H1 (cell line): ENCODE measurements at regions not wholly inside any gene's neighbourhood (a gene's known extent, or its start where the extent isn't known, plus 50 kb on each side); places are given as distances from the start of the nearest gene placed in this dataset.

ENCODE experiments used
- CTCF ChIA-PET: fragments of 300-600 bp; sonication (Branson Sonifier 250); formaldehyde crosslinking; loops from one replicate; lab custom pipeline; 2021; ENCODE audit not compliant: partially characterized antibody; lab: Charles Lee
- POLR2A ChIA-PET: fragments of 300-600 bp; sonication (Branson Sonifier 250); formaldehyde crosslinking; loops from one replicate; lab custom pipeline; 2021; ENCODE audit warnings: inconsistent platforms; ENCODE audit not compliant: partially characterized antibody; lab: Charles Lee
- DNase-seq, 2 experiments: peaks; one replicate each; pipeline versions ENCODE4 v3.0.0 to v3.0.0-alpha.2; 2010 to 2022; ENCODE audit warnings: low spot score in 2 of 2, low read depth in 1 of 2, mixed read lengths in 1 of 2
- FAIRE-seq: peaks from 2 replicates; lab custom pipeline; 2011; peaks lifted over from hg19 to GRCh38; lab: Jason Lieb, UNC
- H2AFZ ChIP-seq: 2 replicates; pipeline ENCODE4 v1.8.1; 2012; ENCODE audit warnings: low read length, inconsistent platforms
- H2AK5ac ChIP-seq: 2 replicates; pipeline ENCODE4 v1.6.1; 2013; ENCODE audit warnings: low read depth, low read length
- H2BK120ac ChIP-seq: replicated peaks from 2 replicates; pipeline ENCODE3; 2013; ENCODE audit warnings: low read depth, low read length, inconsistent platforms
- H2BK12ac ChIP-seq: 2 replicates; pipeline ENCODE4 v1.6.1; 2013; ENCODE audit warnings: low read depth, low read length
- H2BK15ac ChIP-seq: 2 replicates; pipeline ENCODE4 v1.6.1; 2013; ENCODE audit warnings: low read length
- H2BK20ac ChIP-seq: 2 replicates; pipeline ENCODE4 v1.6.1; 2013; ENCODE audit warnings: low read length
- H2BK5ac ChIP-seq: 2 replicates; pipeline ENCODE4 v1.6.1; 2013; ENCODE audit warnings: low read depth, low read length
- H3K14ac ChIP-seq: 2 replicates; pipeline ENCODE4 v1.6.1; 2013; ENCODE audit warnings: inconsistent platforms; ENCODE audit not compliant: insufficient read length
- H3K18ac ChIP-seq: 2 replicates; pipeline ENCODE4 v1.6.1; 2013; ENCODE audit warnings: low read length; ENCODE audit errors: extremely low read depth
- H3K23ac ChIP-seq: 2 replicates; pipeline ENCODE4 v1.6.1; 2013; ENCODE audit warnings: inconsistent platforms; ENCODE audit not compliant: insufficient read length
- H3K23me2 ChIP-seq: 2 replicates; pipeline ENCODE4 v1.6.1; 2013; ENCODE audit warnings: low read depth, low read length
- H3K27ac ChIP-seq: 2 replicates; pipeline ENCODE4 v1.6.1; 2011; ENCODE audit warnings: low read depth, low read length, inconsistent platforms
- H3K27me3 ChIP-seq, 4 experiments: replicated peaks in 1 of 4; 1 replicate in 1 of 4; 2 replicates in 3 of 4; pipeline versions ENCODE4 v1.6.1 to v1.8.1; 2011 to 2013; ENCODE audit warnings: low read length in 3 of 4, mild to moderate bottlenecking in 3 of 4, inconsistent platforms in 2 of 4, mixed read lengths in 2 of 4, moderate library complexity in 1 of 4; ENCODE audit not compliant: control insufficient read depth in 3 of 4, insufficient read depth in 3 of 4; ENCODE audit errors: extremely low read depth in 1 of 4
- H3K36me3 ChIP-seq, 4 experiments: 2 replicates each; pipeline versions ENCODE4 v1.6.1 to v1.8.1; 2011 to 2013; ENCODE audit warnings: mild to moderate bottlenecking in 4 of 4, low read length in 3 of 4, moderate library complexity in 2 of 4, control low read depth in 1 of 4, inconsistent platforms in 1 of 4; ENCODE audit not compliant: insufficient read depth in 4 of 4, control insufficient read depth in 2 of 4
- H3K4ac ChIP-seq: replicated peaks from 2 replicates; pipeline ENCODE3; 2013; ENCODE audit warnings: low read length, low read depth, mixed read lengths, inconsistent platforms; ENCODE audit not compliant: insufficient read length
- H3K4me1 ChIP-seq, 4 experiments: replicated peaks in 1 of 4; 1 replicate in 1 of 4; 2 replicates in 3 of 4; pipeline versions ENCODE4 v1.6.1 to v1.8.1; 2011 to 2013; ENCODE audit warnings: low read length in 3 of 4, inconsistent platforms in 2 of 4, mixed read lengths in 1 of 4; ENCODE audit not compliant: insufficient read depth in 4 of 4, control insufficient read depth in 3 of 4
- H3K4me2 ChIP-seq, 2 experiments: 2 replicates each; pipeline versions ENCODE4 v1.6.1 to v1.8.1; 2011 to 2013; ENCODE audit warnings: low read depth in 2 of 2, low read length in 2 of 2, control low read depth in 1 of 2, inconsistent platforms in 1 of 2, mild to moderate bottlenecking in 1 of 2; ENCODE audit not compliant: insufficient read depth in 1 of 2
- H3K4me3 ChIP-seq, 4 experiments: fragments of 200-600, 300-600 bp in 1 of 4; sonication (generic), shearing (Covaris generic), sonication (Bioruptor Twin) in 1 of 4; 2 replicates each; pipeline versions ENCODE4 v1.5.1 to v1.8.1; 2011 to 2016; ENCODE audit warnings: low read length in 4 of 4, low read depth in 3 of 4, control low read depth in 2 of 4, inconsistent platforms in 2 of 4, mild to moderate bottlenecking in 2 of 4, mixed read lengths in 1 of 4, moderate library complexity in 1 of 4; ENCODE audit not compliant: insufficient read depth in 2 of 4; ENCODE audit errors: extremely low read depth in 1 of 4
- H3K56ac ChIP-seq: replicated peaks from 2 replicates; pipeline ENCODE3; 2013; ENCODE audit warnings: low read depth, mild to moderate bottlenecking, mixed read lengths, low read length, inconsistent platforms; ENCODE audit not compliant: insufficient read length
- H3K79me1 ChIP-seq: 2 replicates; pipeline ENCODE4 v1.6.1; 2013; ENCODE audit warnings: low read depth, low read length, control low read depth
- H3K79me2 ChIP-seq, 2 experiments: 2 replicates each; pipeline versions ENCODE4 v1.6.1 to v1.8.1; 2012 to 2013; ENCODE audit warnings: low read length in 2 of 2, mild to moderate bottlenecking in 2 of 2, inconsistent platforms in 1 of 2; ENCODE audit not compliant: insufficient read depth in 2 of 2, control insufficient read depth in 1 of 2
- H3K9ac ChIP-seq, 4 experiments: replicated peaks in 1 of 4; 1 replicate in 1 of 4; 2 replicates in 3 of 4; pipeline versions ENCODE4 v1.6.1 to v1.8.1; 2011 to 2013; ENCODE audit warnings: low read depth in 3 of 4, low read length in 3 of 4, control low read depth in 2 of 4, mild to moderate bottlenecking in 2 of 4, moderate library complexity in 2 of 4, inconsistent platforms in 1 of 4; ENCODE audit errors: extremely low read depth in 1 of 4
- H3K9me3 ChIP-seq, 2 experiments: 2 replicates each; pipeline versions ENCODE4 v1.6.1 to v1.8.1; 2012 to 2013; ENCODE audit warnings: mild to moderate bottlenecking in 2 of 2, moderate library complexity in 2 of 2, control low read depth in 1 of 2, inconsistent platforms in 1 of 2, low read depth in 1 of 2, low read length in 1 of 2, mixed read lengths in 1 of 2; ENCODE audit not compliant: insufficient read depth in 2 of 2
- H4K20me1 ChIP-seq, 2 experiments: replicated peaks in 1 of 2; 2 replicates each; pipeline versions ENCODE3 to v1.8.1; 2011 to 2013; ENCODE audit warnings: inconsistent platforms in 2 of 2, low read length in 2 of 2, mild to moderate bottlenecking in 1 of 2; ENCODE audit not compliant: insufficient read depth in 2 of 2, control insufficient read depth in 1 of 2
- H4K5ac ChIP-seq: 2 replicates; pipeline ENCODE4 v1.6.1; 2013; ENCODE audit warnings: low read length, low read depth, mixed read lengths, inconsistent platforms; ENCODE audit not compliant: insufficient read length
- H4K8ac ChIP-seq: 2 replicates; pipeline ENCODE4 v1.8.0; 2013; ENCODE audit warnings: mild to moderate bottlenecking, moderate library complexity, low read length, inconsistent platforms; ENCODE audit not compliant: insufficient read depth; ENCODE audit errors: extremely low read depth
- H4K91ac ChIP-seq: replicated peaks from 2 replicates; pipeline ENCODE3; 2013; ENCODE audit warnings: low read length, mixed read lengths, inconsistent platforms; ENCODE audit not compliant: insufficient read length
- ASH2L ChIP-seq: fragments of 200-600, 300-600 bp; sonication (generic); IDR thresholded peaks from one replicate; pipeline ENCODE4 v1.7.1; 2017; ENCODE audit warnings: low read length
- CREB1 ChIP-seq: IDR thresholded peaks from 2 replicates; pipeline ENCODE4 v1.6.1; 2012; ENCODE audit warnings: inconsistent platforms
- EZH2 ChIP-seq: fragments of 200-600 bp; sonication (generic); IDR thresholded peaks from 2 replicates; pipeline ENCODE4 v1.7.1; 2012; ENCODE audit warnings: low read depth, mild to moderate bottlenecking, moderate library complexity, low read length, inconsistent platforms; ENCODE audit not compliant: severe bottlenecking
- GABPA ChIP-seq: IDR thresholded peaks from 2 replicates; pipeline ENCODE4 v1.6.1; 2011; ENCODE audit warnings: mild to moderate bottlenecking, low read length, moderate library complexity, borderline replicate concordance; ENCODE audit not compliant: insufficient read depth
- HDAC2 ChIP-seq, 2 experiments: fragments of 300-600 bp in 1 of 2; sonication (generic) in 1 of 2; IDR thresholded peaks; 2 replicates each; pipeline ENCODE4 v1.6.1; 2011 to 2012; ENCODE audit warnings: low read depth in 2 of 2, low read length in 2 of 2, mild to moderate bottlenecking in 2 of 2, moderate library complexity in 2 of 2, borderline replicate concordance in 1 of 2, inconsistent platforms in 1 of 2
- JUN ChIP-seq: IDR thresholded peaks from 2 replicates; pipeline ENCODE4 v1.6.1; 2011; ENCODE audit warnings: low read depth, mild to moderate bottlenecking, improper control_type of control experiment, low read length
- KDM1A ChIP-seq: fragments of 200-600, 300-600 bp; sonication (generic); IDR thresholded peaks from 2 replicates; pipeline ENCODE4 v1.7.1; 2016; ENCODE audit warnings: mild to moderate bottlenecking, low read length, borderline replicate concordance
- POU5F1 ChIP-seq: IDR thresholded peaks from 2 replicates; pipeline ENCODE4 v1.6.1; 2011; ENCODE audit warnings: low read depth, mild to moderate bottlenecking, low read length, moderate library complexity
- RFX5 ChIP-seq: IDR thresholded peaks from 2 replicates; pipeline ENCODE4 v1.6.1; 2011; ENCODE audit warnings: low read depth, low read length, improper control_type of control experiment, borderline replicate concordance
- SP1 ChIP-seq: IDR thresholded peaks from 2 replicates; pipeline ENCODE4 v1.6.1; 2011; ENCODE audit warnings: low read depth, low read length
- TAF1 ChIP-seq: IDR thresholded peaks from 2 replicates; pipeline ENCODE4 v1.6.1; 2011; ENCODE audit warnings: mild to moderate bottlenecking, low read depth, low read length
- TCF12 ChIP-seq: IDR thresholded peaks from 2 replicates; pipeline ENCODE4 v1.6.1; 2011; ENCODE audit warnings: low read depth, mild to moderate bottlenecking, low read length
- WGBS, 2 experiments: shearing (Covaris generic) in 1 of 2; methylation state at CpG; one replicate each; pipeline versions ENCODE4 v1.1.6 to v1.1.7; 2013 to 2015; ENCODE audit warnings: low lambda C conversion rate in 2 of 2, mixed read lengths in 2 of 2, inconsistent platforms in 1 of 2, low coverage in 1 of 2, missing lambda C conversion rate in 1 of 2; ENCODE audit not compliant: insufficient replicate concordance in 2 of 2, insufficient coverage in 1 of 2, insufficient read length in 1 of 2; ENCODE audit errors: extremely low coverage in 1 of 2, missing lambda C conversion rate in 1 of 2; 5-methylcytosine and 5-hydroxymethylcytosine counted together
- TF ChIP-seq, protein P1 (sequence below): IDR thresholded peaks from 2 replicates; pipeline ENCODE4 v1.6.1; 2012; ENCODE audit warnings: low read length, inconsistent platforms

DNA sequence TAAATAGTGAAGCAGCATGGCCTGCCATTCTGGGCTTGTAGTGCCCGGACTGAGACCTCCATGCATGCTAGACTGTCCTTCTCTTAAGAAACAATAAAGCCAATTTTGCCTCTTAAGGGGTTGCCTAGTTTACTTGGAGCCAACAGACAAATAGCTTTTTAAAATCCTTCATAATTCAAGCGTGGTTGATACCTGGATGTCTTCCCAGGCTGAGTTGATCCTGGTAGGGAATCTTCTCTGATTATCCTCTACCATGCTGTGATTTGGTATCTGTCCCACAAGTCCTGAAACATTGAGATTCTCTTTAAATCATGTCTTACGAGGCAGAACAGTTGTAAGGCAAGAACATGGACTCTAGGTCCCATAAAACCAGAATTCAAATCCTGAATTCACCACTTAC, 359.6 kb upstream of the CCL2 start:
- Histone ChIP-seq H3K18ac (no peak overlapping the region), H3K23me2 (no peaks in the 10 kb centered on the region), H3K9ac (no peak overlapping the region), H3K23ac (no peak overlapping the region), H3K4ac (no peak overlapping the region), H3K4me2 (no peak overlapping the region), H4K91ac (no peak overlapping the region), H2AFZ (no peak overlapping the region), H3K27ac (no peak overlapping the region), H4K20me1 (no peaks in the 10 kb centered on the region), H3K9me3 (no peaks in the 10 kb centered on the region), H3K36me3 (no peaks in the 10 kb centered on the region), H2BK120ac (no peak overlapping the region), H2BK15ac (no peak overlapping the region), H2AK5ac (no peak overlapping the region), H4K8ac (no peak overlapping the region), H3K79me2 (no peaks in the 10 kb centered on the region), H3K4me3 (no peak overlapping the region), H3K56ac (no peak overlapping the region), H4K5ac (no peak overlapping the region), H2BK20ac (no peak overlapping the region), H3K4me1 (peaks cover 0 to 4% (median under 1%) of the 10 kb centered on the region in 4 experiments; a peak in 2 of 7 replicates), H3K14ac (no peak overlapping the region), H3K79me1 (no peaks in the 10 kb centered on the region), H2BK5ac (no peak overlapping the region), H3K27me3 (no peaks in the 10 kb centered on the region), H2BK12ac (no peak overlapping the region)
- ChIA-PET CTCF (interaction anchor here (1.3 kb wide), 1 partner anchor 91 kb away, joined by 4 read pairs; no protein-coding TSS in a partner anchor), POLR2A (no interaction called here)
- FAIRE-seq (no peak), DNase-seq (no peak)
- 88% methylated on average over 3 of the region's 3 CpGs; no CpG with 5 or more reads in 1 of the 2 experiments for WGBS, 2 experiments
- TF ChIP-seq CREB1 (no peak), JUN (no peak), EZH2 (no peak), ASH2L (no peak), RFX5 (no peak), POU5F1 (no peak), TAF1 (no peak), GABPA (no peak), SP1 (no peak), KDM1A (no peak), HDAC2 (IDR thresholded peaks at IDR 0.05; ENCODE audit: borderline replicate concordance in 1 of 2, low read depth in 2 of 2, low read length in 2 of 2) (no peak), TCF12 (no peak)
- TF ChIP-seq, protein P1, sequence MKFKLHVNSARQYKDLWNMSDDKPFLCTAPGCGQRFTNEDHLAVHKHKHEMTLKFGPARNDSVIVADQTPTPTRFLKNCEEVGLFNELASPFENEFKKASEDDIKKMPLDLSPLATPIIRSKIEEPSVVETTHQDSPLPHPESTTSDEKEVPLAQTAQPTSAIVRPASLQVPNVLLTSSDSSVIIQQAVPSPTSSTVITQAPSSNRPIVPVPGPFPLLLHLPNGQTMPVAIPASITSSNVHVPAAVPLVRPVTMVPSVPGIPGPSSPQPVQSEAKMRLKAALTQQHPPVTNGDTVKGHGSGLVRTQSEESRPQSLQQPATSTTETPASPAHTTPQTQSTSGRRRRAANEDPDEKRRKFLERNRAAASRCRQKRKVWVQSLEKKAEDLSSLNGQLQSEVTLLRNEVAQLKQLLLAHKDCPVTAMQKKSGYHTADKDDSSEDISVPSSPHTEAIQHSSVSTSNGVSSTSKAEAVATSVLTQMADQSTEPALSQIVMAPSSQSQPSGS, result no peak
